ENCODE measurements at regions not wholly inside any gene's neighbourhood (a gene's known extent, or its start where the extent isn't known, plus 50 kb on each side); places are given as distances from the start of the nearest gene placed in this dataset.

DNA sequence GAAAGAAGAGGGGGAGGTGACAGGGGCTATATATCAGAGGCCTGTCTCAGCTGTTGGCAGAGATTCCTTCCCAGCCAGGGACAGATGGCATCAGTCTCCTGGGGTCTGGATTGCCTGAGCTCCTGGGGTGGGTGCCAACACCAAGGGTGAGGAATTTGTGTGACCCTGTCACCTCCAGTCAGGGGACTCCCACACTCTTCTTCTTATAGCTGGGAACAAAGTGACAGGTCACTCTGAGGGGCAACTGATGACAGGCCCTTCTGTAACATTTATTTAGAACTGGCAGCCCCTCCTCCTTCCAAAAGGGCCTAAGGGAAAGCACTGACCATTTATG is 53.7 kb upstream of the DUSP5 start:
- TF ChIP-seq POLR2A (IDR thresholded peaks at IDR 0.05; ENCODE audit: low read depth, low read length) (no peak), POLR2AphosphoS5 (IDR thresholded peaks at IDR 0.05; ENCODE audit: low read depth, low read length) (no peak), TAF1 (IDR thresholded peaks at IDR 0.05; ENCODE audit: low read depth, low read length) (no peak), SPI1 (IDR thresholded peaks at IDR 0.05; ENCODE audit: low read depth, low read length) (no peak), PAX5 (IDR thresholded peaks at IDR 0.05; ENCODE audit: insufficient read depth, low read length, severe bottlenecking) (no peak)

All from GM12891 (cell line).